Activated naive CD8-positive, alpha-beta T cell treated with anti-CD3 and anti-CD28 coated beads, Interleukin-2, amount 10 ng/mL, durations not matched to agents 7 days and 5 days (primary cell): ENCODE measurements at regions not wholly inside any gene's neighbourhood (a gene's known extent, or its start where the extent isn't known, plus 50 kb on each side); places are given as distances from the start of the nearest gene placed in this dataset.

Experiments
- ATAC-seq: fragments of 150-1000 bp; cut with Tn5 transposase; one replicate; pipeline ENCODE4 v1.10.0; 2021; ENCODE audit warnings: low read depth, moderate library complexity
- POLR2A ChIA-PET: fragments of 350-600 bp; sonication (Branson Sonifier 250); formaldehyde crosslinking; loops from one replicate; lab custom pipeline; 2021; ENCODE audit warnings: antibody characterized with exemption; lab: Charles Lee
- DNase-seq: peaks from one replicate; pipeline ENCODE4 v3.0.0; 2021
- H3K27ac Mint-ChIP-seq: one replicate; pipeline ENCODE4 v1.8.0; 2022; ENCODE audit warnings: mild to moderate bottlenecking, mixed read lengths
- H3K27me3 Mint-ChIP-seq: one replicate; pipeline ENCODE4 v1.8.0; 2022; ENCODE audit warnings: mild to moderate bottlenecking, moderate library complexity, mixed read lengths
- H3K36me3 Mint-ChIP-seq: one replicate; pipeline ENCODE4 v1.8.0; 2021; ENCODE audit warnings: mild to moderate bottlenecking, mixed read lengths
- H3K4me1 Mint-ChIP-seq: one replicate; pipeline ENCODE4 v1.8.0; 2021; ENCODE audit warnings: mixed read lengths
- H3K4me3 Mint-ChIP-seq: one replicate; pipeline ENCODE4 v1.8.0; 2022; ENCODE audit warnings: mild to moderate bottlenecking, moderate library complexity, mixed read lengths
- H3K9me3 Mint-ChIP-seq: one replicate; pipeline ENCODE4 v1.8.0; 2021; ENCODE audit warnings: mixed read lengths

DNA sequence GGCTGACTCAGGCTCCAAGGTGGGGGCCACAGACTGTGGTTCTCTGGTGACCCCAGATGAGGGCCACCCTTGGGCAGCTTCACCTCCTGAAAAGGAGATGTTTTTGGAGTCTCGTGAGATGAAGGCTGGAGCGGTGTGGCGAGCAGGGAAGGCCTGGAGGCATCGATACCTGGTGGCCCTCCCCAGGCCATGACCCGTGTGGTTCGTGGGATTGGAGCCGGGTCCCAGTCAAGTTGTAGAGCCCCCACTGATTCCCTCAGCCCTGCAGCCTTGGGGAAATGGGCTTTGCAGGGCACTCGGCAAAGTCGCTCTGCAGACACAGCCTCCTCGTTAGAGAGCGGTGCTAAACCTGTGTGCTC, 1083.4 kb downstream of the BRD1 start:
- H3K27me3 Mint-ChIP-seq: no peaks in the 10 kb centered on the region
- POLR2A ChIA-PET: no interaction called here
- H3K4me1 Mint-ChIP-seq: no peaks in the 10 kb centered on the region
- no peaks in the 10 kb centered on the region for H3K36me3 Mint-ChIP-seq
- ATAC-seq: no peak
- H3K27ac Mint-ChIP-seq: no peak overlapping the region
- DNase-seq: no peak
- no peaks in the 10 kb centered on the region for H3K9me3 Mint-ChIP-seq
- no peak overlapping the region for H3K4me3 Mint-ChIP-seq

- ATAC-seq (no peak), DNase-seq (no peak)
- Mint-ChIP-seq H3K9me3 (no peaks in the 10 kb centered on the region), H3K27ac (no peak overlapping the region), H3K4me3 (no peak overlapping the region), H3K4me1 (no peaks in the 10 kb centered on the region), H3K27me3 (no peaks in the 10 kb centered on the region), H3K36me3 (no peaks in the 10 kb centered on the region)
- POLR2A ChIA-PET: no interaction called here
Measured at GRCh38 chr22:48743601-48744282, 1083.9 kb downstream of the BRD1 start.

GRCh38 chr22:48742556-48743343, 1084.9 kb downstream of the BRD1 start:
- POLR2A ChIA-PET: no interaction called here
- H3K27me3 Mint-ChIP-seq: no peaks in the 10 kb centered on the region
- no peaks in the 10 kb centered on the region for H3K4me1 Mint-ChIP-seq
- DNase-seq (no peak), ATAC-seq (no peak)
- no peaks in the 10 kb centered on the region for H3K9me3 Mint-ChIP-seq
- no peak overlapping the region for H3K4me3 Mint-ChIP-seq
- no peak overlapping the region for H3K27ac Mint-ChIP-seq
- no peaks in the 10 kb centered on the region for H3K36me3 Mint-ChIP-seq

DNA sequence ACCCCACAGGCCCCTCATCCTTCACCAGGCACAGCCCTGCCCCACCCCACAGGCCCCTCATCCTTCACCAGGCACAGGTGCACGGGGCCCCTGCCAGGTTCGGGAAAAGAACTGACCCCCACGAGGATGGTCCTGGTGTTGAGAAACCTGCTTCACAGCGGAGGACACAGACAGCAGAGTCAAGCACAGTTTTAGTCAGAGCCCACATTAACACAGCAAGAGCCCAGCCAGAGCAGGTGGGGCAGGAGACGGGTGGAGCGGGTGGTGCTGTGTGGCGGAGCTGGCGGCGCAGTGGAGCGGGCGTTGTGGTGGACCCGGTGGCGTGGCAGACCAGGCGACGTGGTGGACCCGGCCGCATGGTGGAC, 1085.5 kb downstream of the BRD1 start:
- H3K27ac Mint-ChIP-seq: no peak overlapping the region
- no peak for DNase-seq
- no peaks in the 10 kb centered on the region for H3K4me1 Mint-ChIP-seq
- H3K9me3 Mint-ChIP-seq: no peaks in the 10 kb centered on the region
- no peaks in the 10 kb centered on the region for H3K36me3 Mint-ChIP-seq
- POLR2A ChIA-PET: no interaction called here
- ATAC-seq: no peak
- H3K4me3 Mint-ChIP-seq: no peak overlapping the region
- H3K27me3 Mint-ChIP-seq: no peaks in the 10 kb centered on the region

GRCh38 chr22:48741540-48741939, 1086.1 kb downstream of the BRD1 start:
- Mint-ChIP-seq H3K9me3 (no peaks in the 10 kb centered on the region), H3K36me3 (no peaks in the 10 kb centered on the region), H3K27ac (no peak overlapping the region), H3K27me3 (no peaks in the 10 kb centered on the region), H3K4me1 (no peaks in the 10 kb centered on the region), H3K4me3 (no peak overlapping the region)
- POLR2A ChIA-PET: no interaction called here
- no peak for DNase-seq
- no peak for ATAC-seq

GRCh38 chr22:48740731-48741405, 1086.8 kb downstream of the BRD1 start:
- POLR2A ChIA-PET: no interaction called here
- ATAC-seq: no peak
- no peaks in the 10 kb centered on the region for H3K27me3 Mint-ChIP-seq
- H3K4me1 Mint-ChIP-seq: no peaks in the 10 kb centered on the region
- no peak overlapping the region for H3K27ac Mint-ChIP-seq
- no peaks in the 10 kb centered on the region for H3K9me3 Mint-ChIP-seq
- no peaks in the 10 kb centered on the region for H3K36me3 Mint-ChIP-seq
- H3K4me3 Mint-ChIP-seq: no peak overlapping the region
- DNase-seq: no peak

- no peak overlapping the region for H3K4me3 Mint-ChIP-seq
- H3K9me3 Mint-ChIP-seq: no peaks in the 10 kb centered on the region
- POLR2A ChIA-PET: no interaction called here
- ATAC-seq (no peak), DNase-seq (no peak)
- no peaks in the 10 kb centered on the region for H3K4me1 Mint-ChIP-seq
- H3K27ac Mint-ChIP-seq: no peak overlapping the region
- no peaks in the 10 kb centered on the region for H3K36me3 Mint-ChIP-seq
- H3K27me3 Mint-ChIP-seq: no peaks in the 10 kb centered on the region
Measured at GRCh38 chr22:48740086-48740730, 1087.5 kb downstream of the BRD1 start.

GRCh38 chr22:48739348-48740085, 1088.2 kb downstream of the BRD1 start:
- H3K4me1 Mint-ChIP-seq: no peaks in the 10 kb centered on the region
- H3K27me3 Mint-ChIP-seq: no peaks in the 10 kb centered on the region
- no peak overlapping the region for H3K4me3 Mint-ChIP-seq
- no peak overlapping the region for H3K27ac Mint-ChIP-seq
- no peak for DNase-seq
- ATAC-seq: no peak
- H3K9me3 Mint-ChIP-seq: no peaks in the 10 kb centered on the region
- POLR2A ChIA-PET: no interaction called here
- no peaks in the 10 kb centered on the region for H3K36me3 Mint-ChIP-seq

GRCh38 chr22:48738204-48738980, 1089.3 kb downstream of the BRD1 start:
- Mint-ChIP-seq H3K9me3 (no peaks in the 10 kb centered on the region), H3K36me3 (no peaks in the 10 kb centered on the region), H3K27me3 (no peaks in the 10 kb centered on the region), H3K4me1 (no peaks in the 10 kb centered on the region), H3K4me3 (no peak overlapping the region), H3K27ac (no peak overlapping the region)
- ATAC-seq (no peak), DNase-seq (peak; percentile 2)
- POLR2A ChIA-PET: no interaction called here

- H3K27me3 Mint-ChIP-seq: no peaks in the 10 kb centered on the region
- POLR2A ChIA-PET: no interaction called here
- H3K27ac Mint-ChIP-seq: no peak overlapping the region
- H3K4me3 Mint-ChIP-seq: no peak overlapping the region
- no peaks in the 10 kb centered on the region for H3K9me3 Mint-ChIP-seq
- no peak for DNase-seq
- no peaks in the 10 kb centered on the region for H3K36me3 Mint-ChIP-seq
- H3K4me1 Mint-ChIP-seq: no peaks in the 10 kb centered on the region
- ATAC-seq: no peak
Measured at GRCh38 chr22:48737461-48738203, 1090.0 kb downstream of the BRD1 start.

DNA sequence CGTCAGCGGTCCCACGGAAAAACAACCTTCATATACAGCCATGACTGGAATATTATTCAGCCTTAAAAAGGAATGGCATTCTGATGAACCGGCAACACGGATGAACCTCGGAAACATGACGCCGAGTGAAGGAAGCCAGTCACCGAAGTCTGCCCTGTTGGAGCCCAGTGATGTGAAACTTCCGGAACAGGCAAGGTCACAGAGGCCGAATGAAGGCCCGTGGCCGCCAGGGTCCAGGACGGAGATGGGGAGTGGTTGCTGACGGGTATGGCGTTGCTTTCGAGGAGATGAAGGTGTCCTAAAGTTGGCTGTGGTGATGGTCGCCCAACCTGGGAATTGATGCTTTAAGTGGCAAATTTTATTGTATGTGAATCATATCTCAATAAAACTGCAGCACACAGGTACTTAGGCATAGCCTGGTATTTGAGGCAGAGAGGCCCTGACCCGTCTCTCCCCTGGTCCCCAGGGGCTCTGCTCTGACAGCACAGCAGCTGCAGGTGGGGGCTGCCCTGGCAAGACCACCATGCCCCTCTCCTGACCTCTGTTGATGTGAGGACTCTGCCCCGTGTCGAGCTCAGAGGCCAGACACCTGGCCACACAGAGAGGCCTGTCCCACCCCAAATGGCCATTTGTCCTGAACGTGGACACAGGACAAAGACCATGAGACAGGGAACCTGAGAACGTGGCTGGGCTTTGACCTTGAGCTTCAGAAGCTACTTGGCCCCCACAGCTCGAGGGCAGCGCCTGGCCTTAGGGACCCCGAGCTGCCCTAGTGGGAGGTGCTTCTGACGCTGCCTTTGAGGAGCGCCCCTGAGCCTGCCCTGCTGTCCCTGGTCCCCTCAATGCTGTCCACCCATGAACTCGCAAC, 1090.8 kb downstream of the BRD1 start:
- no peaks in the 10 kb centered on the region for H3K36me3 Mint-ChIP-seq
- H3K9me3 Mint-ChIP-seq: no peaks in the 10 kb centered on the region
- H3K4me3 Mint-ChIP-seq: no peak overlapping the region
- POLR2A ChIA-PET: no interaction called here
- H3K27me3 Mint-ChIP-seq: no peaks in the 10 kb centered on the region
- H3K27ac Mint-ChIP-seq: no peak overlapping the region
- H3K4me1 Mint-ChIP-seq: no peaks in the 10 kb centered on the region
- ATAC-seq: no peak
- DNase-seq: no peak
